ENCODE measurements at regions not wholly inside any gene's neighbourhood (a gene's known extent, or its start where the extent isn't known, plus 50 kb on each side); places are given as distances from the start of the nearest gene placed in this dataset.
"Not testable (repeated sequence)": the region's sequence is repeated elsewhere in the genome, so short reads cannot be mapped to it uniquely, and the experiment has no call there.

DNA sequence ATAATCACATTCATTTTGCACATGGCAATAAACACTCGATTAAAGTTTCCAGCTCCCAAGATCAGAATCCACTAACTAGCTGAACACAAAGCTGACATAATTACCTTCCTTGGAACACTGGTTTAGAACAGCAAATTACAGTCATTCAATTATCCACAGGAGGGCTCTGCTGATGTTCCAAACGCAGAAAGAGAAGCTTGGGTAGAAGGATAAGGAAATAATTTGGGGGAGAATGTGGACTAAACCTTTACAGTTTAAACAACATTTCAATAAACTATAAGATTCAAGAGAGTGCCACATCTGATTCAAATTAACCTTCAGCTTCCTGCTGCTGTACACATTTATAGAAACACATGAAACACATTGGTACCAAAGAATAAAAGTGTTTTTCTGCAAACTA lies 67.8 kb upstream of the ARL4C start:
- DNase-seq (ENCODE audit: low read depth in 2 of 2), result no peak

DNA sequence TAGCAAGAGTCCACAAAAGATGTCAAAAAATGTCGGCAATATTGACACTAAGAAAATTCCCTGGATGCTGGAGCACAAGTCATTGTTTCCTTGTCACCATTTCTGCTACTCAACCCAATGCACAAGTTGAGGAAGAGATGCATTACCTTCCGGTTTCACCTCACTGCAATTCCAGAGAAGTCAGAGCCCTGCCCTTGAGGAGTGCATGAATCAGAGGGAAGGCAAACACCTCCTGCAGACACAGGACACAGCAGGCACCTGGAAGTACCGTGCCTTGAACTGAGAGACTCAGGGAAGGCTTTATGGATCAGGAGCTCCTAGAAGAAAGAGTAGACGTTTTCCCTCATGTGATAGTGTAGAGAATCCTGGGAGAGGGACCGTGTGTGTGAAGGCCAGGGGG lies 62.7 kb upstream of the ARL4C start:
- DNase-seq (ENCODE audit: low read depth in 2 of 2), result no peak

GRCh38 chr2:234558642-234559041 lies 61.8 kb upstream of the ARL4C start:
- no peak for DNase-seq (ENCODE audit: low read depth in 2 of 2)

DNA sequence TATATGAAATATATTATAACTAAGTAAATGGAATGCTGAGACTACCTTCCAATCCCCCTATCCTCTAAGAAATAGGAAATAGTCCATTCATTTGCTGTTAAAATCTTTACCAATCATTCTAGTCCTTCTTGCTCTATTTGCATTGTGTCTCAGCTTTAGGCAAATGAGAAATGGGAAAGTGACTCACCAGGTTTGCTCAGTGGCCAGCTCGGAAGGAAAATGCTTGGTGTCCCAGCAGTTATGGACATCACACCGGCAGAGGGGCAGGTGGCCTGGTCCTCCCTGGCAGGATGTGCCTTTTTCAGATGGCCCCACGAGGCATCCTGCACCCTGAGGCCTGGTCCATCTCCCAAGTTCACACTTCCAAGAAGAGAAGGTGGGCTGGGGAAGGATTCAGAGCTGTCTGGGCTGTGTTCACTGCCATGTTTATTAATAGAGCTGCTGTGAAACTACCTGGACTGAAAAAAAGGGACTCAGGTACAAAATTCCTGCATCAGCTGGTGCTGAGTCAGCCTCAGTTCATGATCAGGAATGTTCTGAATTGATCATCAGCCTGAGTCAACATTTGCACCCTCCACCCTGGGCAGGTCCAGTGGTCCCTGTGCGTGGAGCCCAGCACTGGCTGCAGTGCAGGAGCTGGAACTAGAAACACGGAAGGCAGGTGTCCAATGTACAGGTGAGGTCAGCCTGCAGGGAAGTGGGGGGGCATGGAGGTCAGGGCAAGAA lies 60.1 kb upstream of the ARL4C start:
- no peak for DNase-seq (ENCODE audit: low read depth in 2 of 2)

- DNase-seq (ENCODE audit: low read depth in 2 of 2), result no peak
Measured at GRCh38 chr2:234555616-234556249, 58.9 kb upstream of the ARL4C start.

DNA sequence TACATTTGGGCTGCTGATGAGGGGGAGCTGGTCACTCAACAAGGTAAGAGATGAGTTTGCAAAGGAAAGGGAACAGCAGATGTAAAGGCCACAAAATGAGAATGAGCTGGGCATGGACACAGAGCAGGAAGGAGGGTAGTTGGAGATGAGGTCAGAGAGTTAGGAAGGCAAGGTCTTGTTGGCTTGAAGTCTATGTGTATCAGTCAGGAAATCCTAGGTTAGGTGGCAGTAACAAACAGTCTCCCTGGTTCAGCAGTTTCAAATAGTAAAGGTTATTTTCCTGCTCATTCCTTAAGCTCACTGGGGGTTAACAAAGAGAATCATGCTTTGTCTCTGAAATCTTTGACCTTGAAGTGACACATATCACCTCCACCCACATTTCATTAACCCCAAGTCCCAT lies 58.3 kb upstream of the ARL4C start:
- no peak for DNase-seq (ENCODE audit: low read depth in 2 of 2)

- not testable (repeated sequence) for DNase-seq (ENCODE audit: low read depth in 2 of 2)
Measured at GRCh38 chr2:234553223-234553622, 56.3 kb upstream of the ARL4C start.

DNA sequence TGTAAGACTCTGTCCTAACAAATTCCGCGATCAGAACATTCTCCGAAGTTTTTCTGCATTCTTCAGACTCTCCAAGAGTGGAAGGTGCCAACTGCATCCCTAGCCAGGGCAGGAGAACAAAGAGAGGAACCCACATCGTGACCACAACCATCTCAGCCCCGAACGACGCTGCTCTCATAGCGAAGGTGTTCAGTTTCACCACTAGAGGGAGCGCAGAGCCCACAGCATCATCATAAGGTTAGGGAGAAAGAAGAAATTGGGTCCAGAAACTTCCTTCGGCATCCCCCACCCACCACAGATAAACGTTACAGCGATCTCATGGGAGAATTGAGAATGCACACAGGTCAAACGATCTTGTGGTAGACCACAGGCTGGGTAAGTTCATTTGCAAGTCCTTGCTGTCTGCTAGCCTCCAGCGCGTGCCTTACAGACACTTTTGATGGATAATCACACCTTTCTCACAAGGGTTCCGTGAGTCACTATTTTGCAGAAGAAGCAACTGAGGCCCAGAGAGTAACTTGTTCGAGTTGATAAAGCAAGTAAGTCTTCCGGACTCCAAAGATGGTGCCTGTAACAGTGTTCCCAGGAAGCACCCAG lies 53.7 kb upstream of the ARL4C start:
- DNase-seq (ENCODE audit: low read depth in 2 of 2), result peak; percentile 21 to 39

DNA sequence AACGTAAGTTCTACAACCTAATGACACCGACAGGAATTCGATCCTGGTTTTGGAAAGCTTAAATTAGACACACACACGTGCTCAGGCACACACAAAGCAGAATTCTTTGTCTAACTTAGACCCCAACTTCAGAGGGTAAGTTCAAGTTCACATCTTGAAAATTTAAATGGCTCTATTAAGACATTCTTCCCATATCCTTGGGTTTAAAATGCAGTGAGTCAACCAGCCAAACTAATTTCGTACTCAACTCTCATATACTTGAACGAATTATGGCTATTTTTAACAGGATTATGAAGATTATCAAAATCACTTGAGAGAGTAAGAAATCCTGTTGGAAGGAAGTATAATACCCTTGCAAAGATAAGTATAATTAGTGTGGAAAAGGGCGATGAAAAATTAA lies 53.2 kb upstream of the ARL4C start:
- DNase-seq (ENCODE audit: low read depth in 2 of 2), result no peak

DNA sequence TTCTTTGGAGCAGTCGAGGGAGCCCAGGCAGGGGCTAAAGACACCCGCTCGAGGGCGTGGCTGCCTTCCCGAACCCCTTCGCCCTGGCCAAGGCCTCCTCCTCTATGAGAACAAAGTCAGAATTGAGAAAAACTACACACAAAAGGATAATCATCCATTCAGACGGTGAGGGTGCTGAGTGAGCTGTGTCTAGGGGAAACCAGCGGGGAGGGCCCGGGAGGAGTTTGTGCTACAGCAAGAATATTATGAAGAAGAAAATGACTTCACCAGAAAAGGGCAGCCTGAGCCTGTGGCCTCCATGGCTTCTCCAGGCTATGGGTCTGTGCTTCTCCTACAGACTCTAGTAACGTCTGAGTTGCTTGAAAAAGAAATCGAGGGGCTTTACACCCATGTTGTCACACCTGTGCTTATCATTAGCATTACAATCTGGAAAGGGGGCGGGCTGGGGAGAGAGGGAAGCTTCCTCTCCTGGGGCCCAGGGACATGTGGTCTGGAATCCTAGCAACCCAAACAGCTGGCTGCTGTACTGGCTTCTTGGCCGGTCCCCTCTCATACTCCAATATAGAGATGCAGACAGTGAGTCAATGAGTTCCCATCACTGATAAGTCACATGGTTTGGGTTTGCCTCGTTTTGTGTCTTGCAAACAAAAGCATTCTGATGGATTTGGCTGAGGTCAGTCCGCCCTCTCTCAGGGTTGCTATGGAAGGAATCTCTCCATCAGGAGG lies 52.0 kb upstream of the ARL4C start:
- no peak for DNase-seq (ENCODE audit: low read depth in 2 of 2)

DNA sequence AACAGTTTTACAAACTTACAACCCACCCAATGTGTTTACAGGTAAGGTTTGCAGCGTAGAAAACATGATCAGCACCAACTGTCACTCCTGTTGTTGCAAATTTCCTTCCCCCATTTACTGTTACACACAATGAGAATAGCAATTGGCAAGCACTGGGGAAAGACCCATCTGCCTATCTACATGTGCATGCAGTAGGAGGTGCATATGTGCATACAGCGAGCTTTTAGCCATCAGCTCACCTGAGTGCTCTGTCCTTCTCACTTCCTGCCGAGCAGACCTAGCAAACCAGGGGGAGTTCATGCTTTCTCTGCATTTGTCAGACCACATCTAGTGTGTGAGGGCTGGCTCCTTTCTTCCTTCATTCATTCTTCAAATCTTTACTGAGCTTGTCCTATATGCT lies 49.9 kb upstream of the ARL4C start:
- DNase-seq (ENCODE audit: low read depth in 2 of 2), result no peak

All from stimulated activated CD8-positive, alpha-beta memory T cell treated with anti-CD3 and anti-CD28 coated beads, Interleukin-2, amount 100 ng/mL, for 48 hours (primary cell).